Hepatocyte (in vitro differentiated cells): ENCODE measurements at regions not wholly inside any gene's neighbourhood (a gene's known extent, or its start where the extent isn't known, plus 50 kb on each side); places are given as distances from the start of the nearest gene placed in this dataset.

Source experiments
- DNase-seq: peaks from one replicate; pipeline ENCODE4 v3.0.0-alpha.2; 2016; ENCODE audit warnings: low spot score
- H2AFZ ChIP-seq: fragments of 200-600 bp; sonication (generic); 2 replicates; pipeline ENCODE4 v1.6.0; 2016; ENCODE audit warnings: antibody characterized with exemption, mild to moderate bottlenecking
- H3K27ac ChIP-seq: fragments of 200-600 bp; sonication (generic); 2 replicates; pipeline ENCODE4 v1.5.1; 2016; ENCODE audit warnings: mild to moderate bottlenecking
- H3K27me3 ChIP-seq: fragments of 200-600 bp; sonication (generic); 2 replicates; pipeline ENCODE4 v1.6.1; 2016
- H3K36me3 ChIP-seq: fragments of 200-600 bp; sonication (generic); replicated peaks from 2 replicates; pipeline ENCODE4 v1.5.1; 2016; ENCODE audit warnings: low read depth; ENCODE audit not compliant: insufficient read depth
- H3K4me1 ChIP-seq: fragments of 200-600 bp; sonication (generic); 2 replicates; pipeline ENCODE4 v1.5.1; 2016; ENCODE audit warnings: mild to moderate bottlenecking, moderate library complexity; ENCODE audit not compliant: insufficient read depth
- H3K4me2 ChIP-seq: fragments of 200-600 bp; sonication (generic); 2 replicates; pipeline ENCODE4 v1.6.0; 2016
- H3K4me3 ChIP-seq: fragments of 200-600 bp; sonication (generic); 2 replicates; pipeline ENCODE4 v1.5.1; 2016; ENCODE audit warnings: mild to moderate bottlenecking
- H3K79me2 ChIP-seq: fragments of 200-600 bp; sonication (generic); 2 replicates; pipeline ENCODE4 v1.6.0; 2017; ENCODE audit warnings: mild to moderate bottlenecking
- H3K9me2 ChIP-seq: fragments of 200-600 bp; sonication (generic); replicated peaks from 2 replicates; pipeline ENCODE4 v1.6.0; 2017; ENCODE audit warnings: mild to moderate bottlenecking; ENCODE audit not compliant: insufficient read depth
- H3K9me3 ChIP-seq: fragments of 200-600 bp; sonication (generic); 2 replicates; pipeline ENCODE4 v1.5.1; 2016; ENCODE audit warnings: low read depth, mild to moderate bottlenecking
- H4K20me1 ChIP-seq: fragments of 200-600 bp; sonication (generic); 2 replicates; pipeline ENCODE4 v1.6.0; 2016; ENCODE audit warnings: mild to moderate bottlenecking; ENCODE audit not compliant: insufficient read depth, poor library complexity, severe bottlenecking
- CTCF ChIP-seq: fragments of 200-600 bp; sonication (generic); IDR thresholded peaks from 2 replicates; pipeline ENCODE4 v1.5.1; 2016; ENCODE audit warnings: antibody characterized with exemption, mild to moderate bottlenecking; ENCODE audit not compliant: poor library complexity
- EZH2 ChIP-seq: fragments of 200-600 bp; sonication (generic); IDR thresholded peaks from 2 replicates; pipeline ENCODE4 v1.6.1; 2016; ENCODE audit warnings: antibody characterized with exemption, mild to moderate bottlenecking, borderline replicate concordance
- EZH2phosphoT487 ChIP-seq: fragments of 200-600 bp; sonication (generic); IDR thresholded peaks from one replicate; pipeline ENCODE4 v1.6.1; 2018; ENCODE audit warnings: antibody characterized with exemption, mild to moderate bottlenecking, low read depth, moderate library complexity; ENCODE audit not compliant: unreplicated experiment, severe bottlenecking
- WGBS: methylation state at CpG from one replicate; pipeline ENCODE4 v1.1.6; 2016; ENCODE audit warnings: low lambda C conversion rate; ENCODE audit errors: missing lambda C conversion rate; 5-methylcytosine and 5-hydroxymethylcytosine counted together

- H3K27me3 ChIP-seq, result no peaks in the 10 kb centered on the region
- H3K4me2 ChIP-seq, result no peak overlapping the region
- no peak overlapping the region for H2AFZ ChIP-seq
- H3K36me3 ChIP-seq, result no peaks in the 10 kb centered on the region
- H4K20me1 ChIP-seq, result no peaks in the 10 kb centered on the region
- no peaks in the 10 kb centered on the region for H3K4me1 ChIP-seq
- TF ChIP-seq EZH2phosphoT487, result no peak
- TF ChIP-seq CTCF, result no peak
- TF ChIP-seq EZH2, result no peak
- no peaks in the 10 kb centered on the region for H3K9me2 ChIP-seq
- WGBS, result no CpG with 5 or more reads among the region's 1 CpG
- no peak for DNase-seq
- no peaks in the 10 kb centered on the region for H3K79me2 ChIP-seq
- H3K4me3 ChIP-seq, result no peak overlapping the region
- no peak overlapping the region for H3K27ac ChIP-seq
- H3K9me3 ChIP-seq, result no peaks in the 10 kb centered on the region
Observed at GRCh38 chr5:101843055-101843454, 453.0 kb downstream of the SLCO4C1 start.

- Histone ChIP-seq H3K4me3 (no peak overlapping the region), H3K79me2 (no peaks in the 10 kb centered on the region), H3K9me2 (no peaks in the 10 kb centered on the region), H3K4me2 (no peak overlapping the region), H3K27ac (no peak overlapping the region), H3K9me3 (no peaks in the 10 kb centered on the region), H4K20me1 (no peaks in the 10 kb centered on the region), H2AFZ (no peak overlapping the region), H3K36me3 (no peaks in the 10 kb centered on the region), H3K4me1 (no peaks in the 10 kb centered on the region), H3K27me3 (no peaks in the 10 kb centered on the region)
- WGBS, result 62% methylated on average over 5 of the region's 5 CpGs
- TF ChIP-seq EZH2phosphoT487 (no peak), EZH2 (no peak), CTCF (no peak)
- peak; percentile 23 for DNase-seq
Observed at GRCh38 chr5:101838435-101838834, 457.6 kb downstream of the SLCO4C1 start.

GRCh38 chr5:101829255-101829654, 466.8 kb downstream of the SLCO4C1 start:
- H3K79me2 ChIP-seq, result no peaks in the 10 kb centered on the region
- no peaks in the 10 kb centered on the region for H3K9me2 ChIP-seq
- TF ChIP-seq CTCF (no peak), EZH2phosphoT487 (no peak), EZH2 (no peak)
- no peak overlapping the region for H3K27ac ChIP-seq
- H3K36me3 ChIP-seq, result no peaks in the 10 kb centered on the region
- WGBS, result 70% methylated on average over 4 of the region's 4 CpGs
- no peaks in the 10 kb centered on the region for H3K27me3 ChIP-seq
- H3K9me3 ChIP-seq, result no peaks in the 10 kb centered on the region
- no peak for DNase-seq
- no peaks in the 10 kb centered on the region for H4K20me1 ChIP-seq
- no peak overlapping the region for H2AFZ ChIP-seq
- H3K4me3 ChIP-seq, result no peak overlapping the region
- H3K4me2 ChIP-seq, result no peak overlapping the region
- no peaks in the 10 kb centered on the region for H3K4me1 ChIP-seq

GRCh38 chr5:101811466-101811865, 484.6 kb downstream of the SLCO4C1 start:
- H3K4me1 ChIP-seq, result no peaks in the 10 kb centered on the region
- TF ChIP-seq CTCF (no peak), EZH2phosphoT487 (no peak)
- no peak for DNase-seq
- no peak overlapping the region for H3K4me2 ChIP-seq
- H2AFZ ChIP-seq, result no peak overlapping the region
- H3K27ac ChIP-seq, result no peak overlapping the region
- H4K20me1 ChIP-seq, result no peaks in the 10 kb centered on the region
- H3K9me3 ChIP-seq, result no peaks in the 10 kb centered on the region
- no peaks in the 10 kb centered on the region for H3K9me2 ChIP-seq
- no peaks in the 10 kb centered on the region for H3K79me2 ChIP-seq
- H3K36me3 ChIP-seq, result no peaks in the 10 kb centered on the region
- no peak overlapping the region for H3K4me3 ChIP-seq
- H3K27me3 ChIP-seq, result no peaks in the 10 kb centered on the region
